Thoracic aorta (tissue), 2 donors: ENCODE measurements at regions not wholly inside any gene's neighbourhood (a gene's known extent, or its start where the extent isn't known, plus 50 kb on each side); places are given as distances from the start of the nearest gene placed in this dataset.

ENCODE experiments used
- ATAC-seq: fragments of 150-250 bp; one replicate; pipeline ENCODE4 v1.8.0; 2017; ENCODE audit warnings: low read depth; ENCODE audit not compliant: insufficient number of reproducible peaks, low FRiP score
- DNase-seq: peaks from one replicate; pipeline ENCODE4 v3.0.0-alpha.2; 2020; ENCODE audit warnings: low spot score
- H3K27ac ChIP-seq, 2 donors: fragments of 200-600 bp; sonication (generic); 1 replicate in 1 of 2; 2 replicates in 1 of 2; pipeline ENCODE4 v1.5.1; 2016; ENCODE audit warnings: mild to moderate bottlenecking in 2 of 2, moderate library complexity in 2 of 2
- H3K27me3 ChIP-seq: fragments of 200-600 bp; sonication (generic); replicated peaks from 2 replicates; pipeline ENCODE4 v1.6.0; 2016; ENCODE audit warnings: mild to moderate bottlenecking; ENCODE audit not compliant: insufficient read depth
- H3K36me3 ChIP-seq: fragments of 200-600 bp; sonication (generic); one replicate; pipeline ENCODE4 v1.5.1; 2016
- H3K4me1 ChIP-seq, 2 donors: fragments of 200-600 bp; sonication (generic); 1 replicate in 1 of 2; 2 replicates in 1 of 2; pipeline versions ENCODE4 v1.5.1 to v1.6.0; 2016; ENCODE audit warnings: low read depth in 2 of 2, mild to moderate bottlenecking in 1 of 2; ENCODE audit not compliant: control insufficient read depth in 1 of 2
- H3K4me3 ChIP-seq: fragments of 200-600 bp; sonication (generic); 2 replicates; pipeline ENCODE4 v1.5.1; 2016; ENCODE audit warnings: mild to moderate bottlenecking
- H3K9me3 ChIP-seq: fragments of 200-600 bp; sonication (generic); 2 replicates; pipeline ENCODE4 v1.5.1; 2016
- CTCF ChIP-seq: fragments of 200-600 bp; sonication (generic); IDR thresholded peaks from one replicate; pipeline ENCODE4 v1.5.1; 2019; ENCODE audit warnings: antibody characterized with exemption

- DNase-seq = no peak
- Histone ChIP-seq H3K27ac (no peak overlapping the region), H3K27me3 (peaks cover 7% of the 10 kb centered on the region), H3K4me3 (no peak overlapping the region), H3K4me1 (no peaks in the 10 kb centered on the region), H3K9me3 (no peaks in the 10 kb centered on the region), H3K36me3 (no peaks in the 10 kb centered on the region)
- no peak for TF ChIP-seq CTCF
- no peak for ATAC-seq
Observed at GRCh38 chr19:13627531-13627930, 121.3 kb upstream of the CACNA1A start.

- Histone ChIP-seq H3K36me3 (no peaks in the 10 kb centered on the region), H3K9me3 (no peaks in the 10 kb centered on the region), H3K4me1 (no peaks in the 10 kb centered on the region), H3K27me3 (peaks cover 7% of the 10 kb centered on the region), H3K4me3 (no peak overlapping the region), H3K27ac (no peak overlapping the region)
- DNase-seq (no peak), ATAC-seq (no peak)
- TF ChIP-seq CTCF = no peak
Observed at GRCh38 chr19:13623716-13624710, 117.7 kb upstream of the CACNA1A start.

- H3K27me3 ChIP-seq = peaks cover 8% of the 10 kb centered on the region
- no peak overlapping the region for H3K27ac ChIP-seq
- no peak overlapping the region for H3K4me3 ChIP-seq
- no peaks in the 10 kb centered on the region for H3K36me3 ChIP-seq
- TF ChIP-seq CTCF = no peak
- H3K9me3 ChIP-seq = no peaks in the 10 kb centered on the region
- H3K4me1 ChIP-seq = no peaks in the 10 kb centered on the region
- ATAC-seq (no peak), DNase-seq (no peak)
Observed at GRCh38 chr19:13622766-13623715, 116.8 kb upstream of the CACNA1A start.

- DNase-seq (no peak), ATAC-seq (no peak)
- H3K36me3 ChIP-seq = no peaks in the 10 kb centered on the region
- H3K4me3 ChIP-seq = no peak overlapping the region
- H3K4me1 ChIP-seq = no peaks in the 10 kb centered on the region
- H3K9me3 ChIP-seq = no peaks in the 10 kb centered on the region
- no peak for TF ChIP-seq CTCF
- no peak overlapping the region for H3K27ac ChIP-seq
- H3K27me3 ChIP-seq = peaks cover 10% of the 10 kb centered on the region
Observed at GRCh38 chr19:13621413-13621812, 115.1 kb upstream of the CACNA1A start.

GRCh38 chr19:13619203-13619632 lies 112.9 kb upstream of the CACNA1A start:
- DNase-seq = no peak
- H3K4me1 ChIP-seq = no peaks in the 10 kb centered on the region

More at GRCh38 chr19:13619203-13619632, 112.9 kb upstream of the CACNA1A start:
- TF ChIP-seq CTCF = no peak
- Histone ChIP-seq H3K4me3 (no peak overlapping the region), H3K27ac (no peak overlapping the region), H3K36me3 (no peaks in the 10 kb centered on the region), H3K9me3 (no peaks in the 10 kb centered on the region), H3K27me3 (peaks cover 3% of the 10 kb centered on the region)
- ATAC-seq = no peak
